SK-N-SH (cell line): ENCODE measurements at regions not wholly inside any gene's neighbourhood (a gene's known extent, or its start where the extent isn't known, plus 50 kb on each side); places are given as distances from the start of the nearest gene placed in this dataset.

ENCODE experiments used
- CTCF ChIA-PET: fragments of 300-600, 350-600 bp; formaldehyde crosslinking; extraction: SDS; loops from one replicate; lab custom pipeline; 2021; lab: Yijun Ruan, JAX
- POLR2A ChIA-PET: fragments of 350-600 bp; sonication (Branson Sonifier 250); formaldehyde crosslinking; extraction: SDS; loops from one replicate; lab custom pipeline; 2020; ENCODE audit warnings: antibody characterized with exemption, inconsistent platforms; lab: Yijun Ruan, JAX
- DNase-seq: peaks from one replicate; pipeline ENCODE4 v3.0.0; 2012
- H2AFZ ChIP-seq: fragments of 200-600 bp; sonication (generic); 2 replicates; pipeline ENCODE4 v1.8.1; 2016; ENCODE audit warnings: antibody characterized with exemption, mild to moderate bottlenecking, low read depth
- H3F3A ChIP-seq: fragments of 200-600 bp; sonication (generic); replicated peaks from 2 replicates; pipeline ENCODE3; 2016; ENCODE audit warnings: antibody characterized with exemption, mild to moderate bottlenecking; ENCODE audit not compliant: insufficient read depth
- H3K27ac ChIP-seq, 2 experiments: fragments of 200-500 bp in 1 of 2; fragments of 200-600 bp in 1 of 2; sonication (Bioruptor generic) in 1 of 2; sonication (generic), shearing (Covaris generic) in 1 of 2; 2 replicates each; pipeline versions ENCODE4 v1.5.1 to v1.6.1; 2014 to 2016; ENCODE audit warnings: low read depth in 2 of 2, inconsistent platforms in 1 of 2, low read length in 1 of 2, mild to moderate bottlenecking in 1 of 2, mixed read lengths in 1 of 2
- H3K27me3 ChIP-seq: fragments of 200-600 bp; sonication (generic), shearing (Covaris generic); 2 replicates; pipeline ENCODE4 v1.6.1; 2016; ENCODE audit warnings: mixed run types; ENCODE audit not compliant: insufficient read depth
- H3K36me3 ChIP-seq, 2 experiments: fragments of 200-500 bp in 1 of 2; fragments of 200-600 bp in 1 of 2; sonication (Bioruptor generic) in 1 of 2; sonication (generic) in 1 of 2; replicated peaks in 1 of 2; 2 replicates each; pipeline versions ENCODE3 to v1.5.1; 2014 to 2016; ENCODE audit warnings: low read length in 1 of 2, mild to moderate bottlenecking in 1 of 2; ENCODE audit not compliant: insufficient read depth in 2 of 2, control insufficient read depth in 1 of 2
- H3K4me1 ChIP-seq, 2 experiments: fragments of 200-500 bp in 1 of 2; fragments of 200-600 bp in 1 of 2; sonication (Bioruptor generic) in 1 of 2; sonication (generic), shearing (Covaris generic) in 1 of 2; 2 replicates each; pipeline versions ENCODE4 v1.5.1 to v1.6.1; 2014 to 2016; ENCODE audit warnings: low read depth in 1 of 2, low read length in 1 of 2, mixed run types in 1 of 2; ENCODE audit not compliant: insufficient read depth in 2 of 2, control insufficient read depth in 1 of 2
- H3K4me2 ChIP-seq: fragments of 200-600 bp; sonication (generic), shearing (Covaris generic); 2 replicates; pipeline ENCODE4 v1.6.1; 2017; ENCODE audit warnings: mixed run types
- H3K4me3 ChIP-seq, 2 experiments: fragments of 200-500 bp in 1 of 2; fragments of 200-600 bp in 1 of 2; sonication (Bioruptor generic) in 1 of 2; sonication (generic), shearing (Covaris generic) in 1 of 2; 2 replicates each; pipeline versions ENCODE4 v1.5.1 to v1.8.1; 2014 to 2016; ENCODE audit warnings: low read depth in 2 of 2, inconsistent platforms in 1 of 2, low read length in 1 of 2, mild to moderate bottlenecking in 1 of 2, mixed read lengths in 1 of 2, moderate library complexity in 1 of 2
- H3K79me2 ChIP-seq: fragments of 200-600 bp; sonication (generic); 2 replicates; pipeline ENCODE4 v1.8.1; 2017; ENCODE audit warnings: mild to moderate bottlenecking; ENCODE audit not compliant: insufficient read depth
- H3K9ac ChIP-seq: fragments of 200-600 bp; sonication (generic); 2 replicates; pipeline ENCODE4 v1.6.1; 2017; ENCODE audit warnings: mixed run types
- H3K9me2 ChIP-seq: fragments of 200-600 bp; sonication (generic); 2 replicates; pipeline ENCODE4 v1.6.1; 2017; ENCODE audit warnings: mixed run types
- H3K9me3 ChIP-seq: fragments of 200-600 bp; sonication (generic); 2 replicates; pipeline ENCODE4 v1.6.1; 2017; ENCODE audit warnings: mixed run types, mild to moderate bottlenecking, moderate library complexity
- H4K20me1 ChIP-seq: fragments of 200-600 bp; sonication (generic); 2 replicates; pipeline ENCODE4 v1.6.1; 2017; ENCODE audit warnings: mild to moderate bottlenecking, mixed run types; ENCODE audit not compliant: insufficient read depth
- CHD2 ChIP-seq: fragments of 150-350 bp; IDR thresholded peaks from 2 replicates; pipeline ENCODE4 v1.6.1; 2018; ENCODE audit warnings: low read length; ENCODE audit not compliant: partially characterized antibody
- CTCF ChIP-seq: fragments of 200-600 bp; sonication (generic); IDR thresholded peaks from 2 replicates; pipeline ENCODE4 v1.6.1; 2017; ENCODE audit warnings: antibody characterized with exemption, mild to moderate bottlenecking, moderate library complexity
- EP300 ChIP-seq, 2 experiments: IDR thresholded peaks; 2 replicates each; pipeline versions ENCODE4 v1.4.0 to v1.6.1; 2012; ENCODE audit warnings: borderline replicate concordance in 1 of 2, low read depth in 1 of 2, low read length in 1 of 2
- EZH2phosphoT487 ChIP-seq: fragments of 200-600 bp; sonication (generic); IDR thresholded peaks from 2 replicates; pipeline ENCODE4 v1.6.1; 2017; ENCODE audit warnings: low read depth, mixed run types, mild to moderate bottlenecking, antibody characterized with exemption, moderate library complexity, borderline replicate concordance
- FOXJ3 ChIP-seq: sonication (generic); formaldehyde crosslinking; IDR thresholded peaks from 2 replicates; pipeline ENCODE4 v1.5.1; 2020; ENCODE audit warnings: mild to moderate bottlenecking, missing genetic modification reagents
- FOXM1 ChIP-seq: IDR thresholded peaks from 2 replicates; pipeline ENCODE4 v1.4.0; 2012; ENCODE audit warnings: low read depth, mild to moderate bottlenecking
- GABPA ChIP-seq: IDR thresholded peaks from 2 replicates; pipeline ENCODE4 v1.4.0; 2012; ENCODE audit warnings: low read depth, mild to moderate bottlenecking
- JUND ChIP-seq: IDR thresholded peaks from 2 replicates; pipeline ENCODE4 v1.4.0; 2012
- MAX ChIP-seq: IDR thresholded peaks from 2 replicates; pipeline ENCODE4 v1.4.0; 2012; ENCODE audit warnings: low read depth
- MXI1 ChIP-seq: IDR thresholded peaks from 2 replicates; pipeline ENCODE4 v1.6.1; 2012; ENCODE audit warnings: mild to moderate bottlenecking, low read depth, low read length, improper control_type of control experiment
- NFIC ChIP-seq: IDR thresholded peaks from 2 replicates; pipeline ENCODE4 v1.4.0; 2012; ENCODE audit warnings: borderline replicate concordance
- PBX3 ChIP-seq: IDR thresholded peaks from 2 replicates; pipeline ENCODE4; 2012
- RAD21 ChIP-seq: IDR thresholded peaks from 2 replicates; pipeline ENCODE4 v1.6.1; 2012; ENCODE audit warnings: mild to moderate bottlenecking, low read length
- RCOR1 ChIP-seq: fragments of 150-350 bp; IDR thresholded peaks from 2 replicates; pipeline ENCODE4 v1.6.1; 2017; ENCODE audit warnings: antibody characterized with exemption, low read length
- RXRA ChIP-seq: IDR thresholded peaks from 2 replicates; pipeline ENCODE4 v1.4.0; 2012; ENCODE audit warnings: low read depth, mild to moderate bottlenecking, borderline replicate concordance
- TAF1 ChIP-seq: IDR thresholded peaks from 2 replicates; pipeline ENCODE4 v1.6.1; 2012; ENCODE audit warnings: low read depth, mild to moderate bottlenecking, low read length, moderate library complexity, borderline replicate concordance
- TCF12 ChIP-seq: IDR thresholded peaks from 2 replicates; pipeline ENCODE4 v1.4.0; 2012
- USF1 ChIP-seq: IDR thresholded peaks from 2 replicates; pipeline ENCODE4 v1.4.0; 2012; ENCODE audit warnings: low read depth, borderline replicate concordance
- ZBTB33 ChIP-seq: IDR thresholded peaks from 2 replicates; pipeline ENCODE4 v1.4.0; 2012; ENCODE audit warnings: low read depth, borderline replicate concordance
- WGBS: methylation state at CpG from one replicate; pipeline ENCODE4 v1.1.6; 2017; ENCODE audit warnings: low lambda C conversion rate; 5-methylcytosine and 5-hydroxymethylcytosine counted together

- Histone ChIP-seq H3K9ac (no peak overlapping the region), H3K79me2 (no peaks in the 10 kb centered on the region), H3K36me3 (no peaks in the 10 kb centered on the region), H4K20me1 (no peaks in the 10 kb centered on the region), H3K9me3 (no peaks in the 10 kb centered on the region), H3K27ac (peak overlapping the region in 1 of 2 experiments; percentile 87; a peak in 2 of 4 replicates), H3K27me3 (no peaks in the 10 kb centered on the region), H2AFZ (no peak overlapping the region), H3K4me1 (peaks cover 0 to 19% of the 10 kb centered on the region in 2 experiments; a peak in 2 of 4 replicates), H3K4me3 (no peak overlapping the region), H3K4me2 (no peak overlapping the region), H3F3A (no peaks in the 10 kb centered on the region), H3K9me2 (peaks cover 4% of the 10 kb centered on the region; the same call in 1 of the 2 replicates)
- TF ChIP-seq GABPA (no peak), JUND (no peak), FOXJ3 (no peak), PBX3 (no peak), USF1 (no peak), MAX (no peak)
- ChIA-PET CTCF (no interaction called here), POLR2A (no interaction called here)
- WGBS, result 20% methylated on average over 1 of the region's 1 CpG
- no peak for DNase-seq
Observed at GRCh38 chr1:188169971-188170370, 1341.2 kb downstream of the PLA2G4A start.

- ChIA-PET CTCF (no interaction called here), POLR2A (no interaction called here)
- WGBS, result 30% methylated on average over 1 of the region's 1 CpG
- H3K4me2 ChIP-seq, result no peak overlapping the region
- no peaks in the 10 kb centered on the region for H3K79me2 ChIP-seq
- H3K9me3 ChIP-seq, result no peaks in the 10 kb centered on the region
- no peaks in the 10 kb centered on the region for H3K27me3 ChIP-seq
- peak overlapping the region in 1 of 2 experiments; percentile 87; a peak in 2 of 4 replicates for H3K27ac ChIP-seq
- no peak overlapping the region for H3K4me3 ChIP-seq
- no peaks in the 10 kb centered on the region for H4K20me1 ChIP-seq
- peaks cover 0 to 19% of the 10 kb centered on the region in 2 experiments; a peak in 2 of 4 replicates for H3K4me1 ChIP-seq
- H3F3A ChIP-seq, result no peaks in the 10 kb centered on the region
- no peak overlapping the region for H2AFZ ChIP-seq
- no peak overlapping the region for H3K9ac ChIP-seq
- H3K9me2 ChIP-seq, result peaks cover 4% of the 10 kb centered on the region; the same call in 1 of the 2 replicates
- DNase-seq, result peak; percentile 23
- H3K36me3 ChIP-seq, result no peaks in the 10 kb centered on the region
- TF ChIP-seq TAF1, result no peak
- TF ChIP-seq PBX3, result peak; percentile 14; the same call in 1 of the 2 replicates
- TF ChIP-seq EZH2phosphoT487, result no peak
- no peak for TF ChIP-seq GABPA
- TF ChIP-seq CHD2, result peak; percentile 69
- peak in 1 of 2 experiments; percentile 94; a peak in 2 of 4 replicates for TF ChIP-seq EP300 (IDR thresholded peaks at IDR 0.05; ENCODE audit: borderline replicate concordance in 1 of 2, low read depth in 1 of 2, low read length in 1 of 2)
- no peak for TF ChIP-seq ZBTB33
- no peak for TF ChIP-seq NFIC
- TF ChIP-seq FOXM1, result no peak
- peak; percentile 92; the same call in 1 of the 2 replicates for TF ChIP-seq RCOR1
- peak; percentile 59 for TF ChIP-seq TCF12
- no peak for TF ChIP-seq CTCF
- no peak for TF ChIP-seq RXRA
- no peak for TF ChIP-seq MAX
- peak; percentile 42; the same call in 1 of the 2 replicates for TF ChIP-seq RAD21
- TF ChIP-seq MXI1, result peak; percentile 38; the same call in 1 of the 2 replicates
Observed at GRCh38 chr1:188170411-188170810, 1341.7 kb downstream of the PLA2G4A start.
